GM19324 (cell line): ENCODE measurements at regions not wholly inside any gene's neighbourhood (a gene's known extent, or its start where the extent isn't known, plus 50 kb on each side); places are given as distances from the start of the nearest gene placed in this dataset.

Experiments used
- ATAC-seq: cut with Tn5 transposase; IDR thresholded peaks from one replicate; pipeline ENCODE4 v1.9.1; 2021; ENCODE audit warnings: mild to moderate bottlenecking, moderate library complexity; ENCODE audit not compliant: unreplicated experiment, low FRiP score

DNA sequence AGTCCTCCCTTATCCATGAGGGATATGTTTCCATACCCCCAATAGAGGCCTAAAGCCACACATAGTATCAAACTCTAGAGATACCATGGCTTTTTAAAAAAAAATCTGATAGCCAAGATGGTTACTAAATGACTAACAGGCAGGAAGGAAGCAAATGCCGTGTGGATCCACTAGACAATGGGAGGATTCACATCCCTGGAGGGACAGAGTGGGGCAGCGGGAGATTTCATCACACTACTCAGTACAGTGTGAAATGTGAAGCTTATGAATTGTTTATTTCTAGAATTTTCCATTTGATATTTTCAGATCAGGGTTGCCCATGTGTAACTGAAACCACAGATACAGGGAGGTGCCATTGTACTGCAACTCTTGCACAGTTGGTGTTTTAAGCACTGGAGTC lies 826.6 kb downstream of the SQOR start:
- no peak for ATAC-seq

DNA sequence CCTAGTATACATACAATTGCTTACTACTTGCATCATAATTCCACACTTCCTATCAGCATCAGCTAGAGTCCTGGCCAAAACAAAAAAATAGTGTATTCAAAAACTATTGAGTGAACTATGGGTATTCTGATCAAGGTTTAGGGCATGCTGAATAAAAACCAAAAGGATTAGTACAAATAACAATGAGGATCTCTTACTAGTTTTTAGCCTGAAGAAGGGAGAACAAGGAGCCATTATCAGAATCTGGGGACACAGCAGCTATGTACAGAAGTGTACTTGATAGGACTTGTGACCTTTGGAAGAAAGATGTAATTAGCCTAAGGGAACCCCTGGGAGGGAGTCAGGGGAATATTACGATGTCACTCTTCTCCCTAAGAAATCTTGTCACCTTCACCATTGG lies 832.2 kb downstream of the SQOR start:
- no peak for ATAC-seq

DNA sequence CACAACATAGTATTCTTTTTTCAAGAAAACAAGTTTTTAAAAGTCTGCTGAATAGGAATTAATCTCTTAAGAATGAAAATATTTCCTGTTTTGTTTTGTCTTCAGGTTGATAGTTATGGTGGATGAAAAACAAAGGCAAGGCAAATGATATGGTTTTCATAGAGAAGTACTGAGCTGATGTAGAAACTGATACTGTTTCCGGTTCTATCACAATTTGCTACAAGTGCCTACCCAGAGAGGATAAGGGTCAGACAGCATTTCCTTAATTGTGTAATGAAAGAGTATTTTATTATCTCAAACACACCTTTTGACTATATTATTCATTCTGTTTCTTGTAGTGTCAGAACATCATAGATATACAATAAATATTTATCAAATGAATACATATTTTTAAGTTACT lies 836.3 kb downstream of the SQOR start:
- no peak for ATAC-seq

GRCh38 chr15:46489276-46489675 lies 854.4 kb downstream of the SQOR start:
- ATAC-seq = no peak

DNA sequence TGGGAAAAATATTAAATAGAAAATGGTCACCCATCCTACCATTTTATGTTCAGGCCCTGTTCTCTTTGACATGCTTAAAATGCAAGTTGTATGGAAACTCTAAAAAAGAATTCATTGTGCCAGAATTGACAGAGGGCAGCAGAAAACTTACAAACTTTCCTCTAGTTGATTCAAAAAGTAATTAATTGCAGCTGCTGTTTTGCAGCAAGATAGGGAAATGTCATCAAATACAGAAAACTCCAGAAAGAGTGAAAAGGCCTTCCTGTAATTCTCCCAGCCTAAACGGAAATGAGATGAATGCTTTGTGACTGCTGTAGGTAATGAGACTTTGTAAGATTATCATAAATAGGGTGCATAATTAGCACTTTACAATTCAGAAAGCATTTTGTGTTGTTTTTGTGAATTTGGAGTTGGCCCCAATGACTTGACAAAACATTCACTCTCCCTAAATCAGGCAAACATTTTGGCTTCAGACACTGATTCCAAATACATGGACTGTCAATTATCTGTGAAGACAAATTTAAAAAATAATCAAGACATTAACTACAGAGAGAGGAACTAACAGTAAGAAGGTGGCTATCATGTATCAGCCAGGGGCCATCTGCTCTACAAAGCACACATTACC lies 861.8 kb downstream of the SQOR start:
- ATAC-seq = no peak

- ATAC-seq = no peak
These were observed 867.8 kb downstream of the SQOR start for GRCh38 chr15:46502667-46503066.

GRCh38 chr15:46518381-46518780 lies 883.6 kb downstream of the SQOR start:
- no peak for ATAC-seq

- ATAC-seq = no peak
These were observed 888.9 kb downstream of the SQOR start for GRCh38 chr15:46523701-46524100.

DNA sequence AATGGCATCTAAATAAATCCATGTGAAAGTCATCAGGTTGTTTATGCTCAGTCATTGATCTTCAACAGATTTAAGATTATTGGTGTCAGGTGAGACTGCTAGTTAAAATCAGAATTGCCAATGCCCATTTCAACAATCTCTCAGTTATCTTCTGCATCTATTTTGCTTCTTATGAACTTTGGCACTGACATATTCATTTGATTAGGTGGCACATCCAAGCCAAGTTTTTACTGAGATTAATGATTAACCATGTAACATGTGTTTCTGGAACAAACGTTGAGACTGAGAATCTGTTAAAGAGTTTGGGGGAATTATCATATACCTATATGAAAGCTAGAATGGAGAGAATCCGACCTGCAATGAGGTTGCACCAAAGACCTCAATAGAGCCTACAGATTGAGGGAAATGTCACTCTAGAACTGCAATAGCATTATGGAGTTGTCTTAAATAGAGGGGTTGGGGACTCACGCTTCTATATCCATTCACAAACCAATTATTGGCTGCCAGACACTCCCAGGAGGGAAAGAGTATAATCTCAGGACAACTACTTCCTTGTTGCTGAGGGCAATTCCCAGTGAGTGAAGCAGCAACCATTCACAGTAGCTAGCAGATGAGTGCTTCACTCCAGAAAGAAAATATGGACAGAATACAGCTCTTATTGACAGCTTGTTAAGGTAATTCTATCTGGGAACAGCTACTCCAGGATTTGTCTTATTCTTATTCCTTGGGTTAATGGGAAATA lies 891.3 kb downstream of the SQOR start:
- ATAC-seq = no peak

DNA sequence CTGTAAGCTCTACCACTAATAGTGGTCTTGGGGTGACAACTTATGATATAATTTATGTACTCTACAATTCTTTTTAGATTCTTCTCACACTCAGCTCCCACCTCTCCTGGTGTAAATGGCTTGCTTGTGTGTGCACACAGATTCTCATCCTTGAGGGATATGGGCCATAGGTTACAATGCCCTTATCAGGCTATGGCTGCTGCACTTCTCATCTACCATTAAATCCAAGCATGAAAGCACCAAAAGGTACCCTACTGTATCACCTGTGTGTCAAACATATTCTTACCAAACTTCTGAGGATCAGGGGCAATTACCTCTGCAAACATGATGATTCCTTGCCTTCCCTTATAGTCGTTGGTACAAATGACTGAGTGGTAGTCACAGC lies 891.9 kb downstream of the SQOR start:
- ATAC-seq = no peak

DNA sequence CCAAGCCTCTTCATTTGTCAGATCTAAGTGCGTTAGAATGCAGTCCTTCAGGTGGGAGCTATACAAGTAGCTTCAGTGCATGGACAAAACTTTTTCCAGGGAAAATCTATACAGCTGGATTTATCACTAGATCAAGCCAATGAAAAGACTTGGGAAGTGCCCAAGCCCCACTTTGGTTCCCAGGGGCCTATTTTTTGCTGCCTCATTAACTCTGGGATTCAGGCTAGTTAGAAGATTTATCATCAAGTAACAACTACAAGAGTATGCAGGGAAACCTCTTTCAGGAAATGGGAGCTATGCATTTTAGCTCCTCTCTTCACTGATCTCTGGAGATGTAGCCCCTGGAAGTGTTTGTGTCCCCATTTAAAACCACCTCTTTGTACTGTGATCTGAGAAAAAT lies 908.8 kb downstream of the SQOR start:
- no peak for ATAC-seq

GRCh38 chr15:46548989-46549388 lies 914.2 kb downstream of the SQOR start:
- no peak for ATAC-seq

GRCh38 chr15:46552316-46552715 lies 917.5 kb downstream of the SQOR start:
- ATAC-seq = no peak

DNA sequence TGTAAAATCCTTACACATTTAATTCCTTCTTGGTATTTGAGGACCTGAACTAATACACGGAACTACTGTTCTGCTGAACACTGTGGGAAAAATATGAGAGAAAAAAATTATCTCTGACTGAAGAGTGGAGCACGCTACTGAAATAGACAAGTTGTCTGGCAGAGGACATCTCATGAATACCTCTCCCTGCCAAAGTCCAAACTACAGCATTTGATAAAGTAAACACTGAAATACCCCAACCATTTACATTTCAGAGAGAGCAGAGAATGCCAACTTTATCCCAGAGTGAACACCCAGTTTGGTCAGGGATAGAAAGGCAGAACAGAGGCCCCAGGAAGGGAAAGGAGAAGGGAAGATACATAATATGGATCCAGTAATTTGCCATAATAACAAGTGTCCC lies 920.7 kb downstream of the SQOR start:
- ATAC-seq = no peak

GRCh38 chr15:46556010-46556409 lies 921.2 kb downstream of the SQOR start:
- ATAC-seq = no peak

DNA sequence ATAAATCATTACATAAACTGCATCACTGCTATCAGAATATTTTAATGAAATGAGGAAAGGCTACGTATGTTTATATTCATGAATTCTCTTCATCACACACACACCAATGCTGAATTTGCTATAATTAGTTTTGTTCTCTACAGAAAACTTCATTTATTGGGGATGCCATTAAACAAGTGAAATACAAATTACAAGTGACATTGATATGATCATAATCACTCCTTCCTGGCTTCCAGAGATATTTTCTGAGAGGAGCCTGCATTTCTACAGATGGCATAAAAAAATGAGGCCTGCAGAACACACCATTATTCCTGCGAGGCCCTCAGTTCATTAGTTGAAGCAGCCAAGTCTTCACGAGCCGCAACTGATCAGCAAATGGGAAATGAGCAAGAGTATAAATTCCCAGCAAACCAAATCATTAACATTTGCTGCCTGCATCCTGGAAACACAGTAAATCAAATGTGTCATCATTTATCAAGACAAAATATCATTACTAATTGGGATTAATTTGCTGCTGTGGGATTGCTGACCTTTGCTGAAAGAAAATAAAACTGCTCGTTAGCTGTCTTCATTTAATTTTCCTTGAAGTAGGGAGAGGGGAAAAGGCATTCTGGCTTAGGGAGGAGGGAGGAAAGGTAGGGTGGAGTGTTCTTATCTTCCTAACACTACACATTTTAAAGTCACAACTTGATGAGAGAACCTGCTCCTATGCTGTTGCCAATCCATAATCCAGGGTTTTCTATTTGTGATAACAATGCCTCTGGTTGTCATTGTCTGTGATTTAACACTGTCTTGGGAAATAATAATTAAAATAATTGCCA lies 921.9 kb downstream of the SQOR start:
- no peak for ATAC-seq

DNA sequence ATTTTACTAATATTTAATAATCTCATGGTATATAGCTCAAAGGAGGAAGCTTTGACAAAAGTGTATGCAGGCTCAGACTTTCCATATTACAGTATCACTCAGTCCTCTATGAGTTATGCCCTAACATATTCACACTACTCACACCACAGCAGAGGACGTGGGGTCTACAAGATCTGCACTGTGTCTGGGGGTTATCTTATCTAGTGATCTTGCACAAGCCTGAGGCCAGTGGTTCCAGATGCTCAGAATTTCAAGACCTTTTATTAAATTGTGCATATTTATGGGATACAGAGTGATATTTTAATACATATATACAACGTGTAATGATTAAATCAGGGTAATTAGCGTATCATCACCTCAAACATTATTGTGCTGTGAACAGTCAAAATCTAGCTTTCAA lies 933.1 kb downstream of the SQOR start:
- no peak for ATAC-seq

DNA sequence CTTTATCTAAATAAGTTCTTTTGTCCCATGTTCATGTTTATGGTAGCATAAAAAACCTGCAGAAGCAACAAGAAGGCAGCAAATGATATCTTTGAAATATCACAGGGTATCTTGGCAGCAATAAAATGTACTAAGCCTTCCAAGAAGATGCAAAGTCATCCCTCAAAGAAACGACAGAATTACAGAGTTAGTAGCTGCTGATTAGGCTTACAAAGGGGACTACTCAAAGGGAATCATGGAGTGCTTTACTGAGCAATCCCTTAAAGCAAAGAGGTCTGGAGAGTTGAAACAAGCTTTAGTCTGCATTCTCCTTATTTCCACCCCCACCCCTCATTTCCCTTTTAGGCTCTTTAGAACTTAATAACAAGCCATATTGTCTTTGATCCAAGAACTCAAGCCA lies 935.0 kb downstream of the SQOR start:
- no peak for ATAC-seq

GRCh38 chr15:46576646-46577395 lies 942.0 kb downstream of the SQOR start:
- no peak for ATAC-seq

GRCh38 chr15:46577767-46578166 lies 942.9 kb downstream of the SQOR start:
- no peak for ATAC-seq

DNA sequence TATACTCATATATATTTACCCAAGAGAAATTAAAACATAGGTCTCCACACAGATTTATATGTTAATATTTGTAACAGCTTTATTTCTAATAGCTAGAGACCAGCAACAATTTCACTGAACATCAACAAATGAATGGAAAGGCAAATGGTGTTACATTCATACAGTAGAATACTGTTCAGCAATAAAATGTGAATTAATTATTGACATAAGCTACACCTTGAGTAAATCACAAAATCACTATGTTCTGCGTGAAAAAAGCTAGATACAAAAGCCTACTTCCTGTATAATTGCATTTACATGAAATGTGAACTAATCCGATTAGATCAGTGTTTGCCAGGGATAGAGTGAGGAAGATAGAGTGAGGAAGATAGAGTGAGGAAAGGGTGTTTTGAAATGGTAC lies 945.7 kb downstream of the SQOR start:
- no peak for ATAC-seq
